ENCODE measurements at regions not wholly inside any gene's neighbourhood (a gene's known extent, or its start where the extent isn't known, plus 50 kb on each side); places are given as distances from the start of the nearest gene placed in this dataset.

GRCh38 chr13:76425935-76426334 is 460.3 kb downstream of the KCTD12 start:
- no peak overlapping the region for H3K27ac ChIP-seq (ENCODE audit: control insufficient read depth, insufficient read depth, low read length)
- no peak for TF ChIP-seq EZH2 (IDR thresholded peaks at IDR 0.05; ENCODE audit: low read length)
- TF ChIP-seq CTCF (optimal IDR thresholded peaks at IDR 0.05 in 1 of 3, IDR thresholded peaks at IDR 0.05 in 1 of 3, conservative IDR thresholded peaks at IDR 0.05 in 1 of 3; ENCODE audit: extremely low read depth in 1 of 3, insufficient read depth in 2 of 3, low read length in 3 of 3), result no peak
- H3K9me1 ChIP-seq (ENCODE audit: control insufficient read depth, extremely low read depth, insufficient read depth, low read length), result no peaks in the 10 kb centered on the region
- H3K36me3 ChIP-seq (ENCODE audit: control insufficient read depth in 2 of 2, extremely low read depth in 1 of 2, insufficient read depth in 2 of 2, low read length in 2 of 2), result no peaks in the 10 kb centered on the region
- dilution Hi-C loops (cut with MboI; ENCODE audit: extremely low pct_ligation_motif_present, low sequenced_read_pairs), result no loop called here
- no peak overlapping the region for H3K4me3 ChIP-seq (ENCODE audit: control insufficient read depth in 2 of 3, extremely low read depth in 1 of 3, insufficient read depth in 2 of 3, low read depth in 1 of 3, low read length in 3 of 3)
- H3K4me1 ChIP-seq (ENCODE audit: control insufficient read depth, extremely low read depth, insufficient read depth, low read length), result no peaks in the 10 kb centered on the region
- H3K27me3 ChIP-seq (ENCODE audit: control insufficient read depth, extremely low read depth, insufficient read depth, low read length), result no peaks in the 10 kb centered on the region
- no peak overlapping the region for H3K9ac ChIP-seq (ENCODE audit: control insufficient read depth, extremely low read depth, insufficient read depth, low read length)
- FAIRE-seq (no peak), DNase-seq (ENCODE audit: low read depth, low spot score) (no peak)
- H4K20me1 ChIP-seq (ENCODE audit: control insufficient read depth, extremely low read depth, insufficient read depth, low read length), result no peaks in the 10 kb centered on the region
- H3K4me2 ChIP-seq (ENCODE audit: control insufficient read depth, extremely low read depth, insufficient read depth, low read depth, low read length), result no peak overlapping the region
- no peaks in the 10 kb centered on the region for H3K9me3 ChIP-seq (ENCODE audit: control insufficient read depth, low read depth, low read length)
- H2AFZ ChIP-seq (ENCODE audit: control insufficient read depth, low read length), result no peak overlapping the region
- H3K79me2 ChIP-seq (ENCODE audit: control insufficient read depth, insufficient read depth, low read length), result no peaks in the 10 kb centered on the region

- dilution Hi-C loops (cut with MboI; ENCODE audit: extremely low pct_ligation_motif_present, low sequenced_read_pairs), result no loop called here
- FAIRE-seq, result no peak
Measured at GRCh38 chr13:76421011-76421410, 465.2 kb downstream of the KCTD12 start.

More at GRCh38 chr13:76421011-76421410, 465.2 kb downstream of the KCTD12 start:
- Histone ChIP-seq H3K4me1 (ENCODE audit: control insufficient read depth, extremely low read depth, insufficient read depth, low read length) (no peaks in the 10 kb centered on the region), H3K9me1 (ENCODE audit: control insufficient read depth, extremely low read depth, insufficient read depth, low read length) (no peaks in the 10 kb centered on the region), H3K9ac (ENCODE audit: control insufficient read depth, extremely low read depth, insufficient read depth, low read length) (no peak overlapping the region), H3K4me3 (ENCODE audit: control insufficient read depth in 2 of 3, extremely low read depth in 1 of 3, insufficient read depth in 2 of 3, low read depth in 1 of 3, low read length in 3 of 3) (no peak overlapping the region), H3K27ac (ENCODE audit: control insufficient read depth, insufficient read depth, low read length) (no peak overlapping the region), H3K27me3 (ENCODE audit: control insufficient read depth, extremely low read depth, insufficient read depth, low read length) (no peaks in the 10 kb centered on the region), H3K9me3 (ENCODE audit: control insufficient read depth, low read depth, low read length) (no peaks in the 10 kb centered on the region), H2AFZ (ENCODE audit: control insufficient read depth, low read length) (no peak overlapping the region), H3K79me2 (ENCODE audit: control insufficient read depth, insufficient read depth, low read length) (no peaks in the 10 kb centered on the region), H3K36me3 (ENCODE audit: control insufficient read depth in 2 of 2, extremely low read depth in 1 of 2, insufficient read depth in 2 of 2, low read length in 2 of 2) (no peaks in the 10 kb centered on the region), H4K20me1 (ENCODE audit: control insufficient read depth, extremely low read depth, insufficient read depth, low read length) (no peaks in the 10 kb centered on the region), H3K4me2 (ENCODE audit: control insufficient read depth, extremely low read depth, insufficient read depth, low read depth, low read length) (no peak overlapping the region)
- TF ChIP-seq CTCF (optimal IDR thresholded peaks at IDR 0.05 in 1 of 3, IDR thresholded peaks at IDR 0.05 in 1 of 3, conservative IDR thresholded peaks at IDR 0.05 in 1 of 3; ENCODE audit: extremely low read depth in 1 of 3, insufficient read depth in 2 of 3, low read length in 3 of 3) (no peak), EZH2 (IDR thresholded peaks at IDR 0.05; ENCODE audit: low read length) (no peak)
- DNase-seq (ENCODE audit: low read depth, low spot score), result no peak
